ENCODE measurements at regions not wholly inside any gene's neighbourhood (a gene's known extent, or its start where the extent isn't known, plus 50 kb on each side); places are given as distances from the start of the nearest gene placed in this dataset.

DNA sequence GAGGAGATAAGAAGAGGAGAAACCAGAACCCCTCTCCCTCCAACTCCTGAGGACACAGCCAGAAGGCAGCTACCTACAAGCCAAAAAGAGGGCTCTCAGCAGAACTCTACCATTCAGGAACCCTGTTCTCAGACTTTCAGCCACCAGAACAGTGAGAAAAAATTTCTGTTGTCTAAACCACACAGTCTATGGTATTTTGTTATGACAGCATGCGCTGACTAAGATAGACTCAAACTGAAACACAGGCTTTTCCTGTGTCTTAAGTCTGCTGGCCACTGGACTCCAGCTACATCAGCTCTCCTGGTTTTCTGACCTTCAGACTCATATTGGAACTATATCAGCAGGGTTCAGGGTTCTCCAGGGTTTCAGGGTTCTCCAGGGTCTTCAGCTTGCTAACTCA lies 126.5 kb upstream of the TNFSF4 start:
- TF ChIP-seq POLR2AphosphoS5 (IDR thresholded peaks at IDR 0.05) (no peak), CTCF (IDR thresholded peaks at IDR 0.05) (no peak)
